UCSD-AML1 (cell line): ENCODE measurements at regions not wholly inside any gene's neighbourhood (a gene's known extent, or its start where the extent isn't known, plus 50 kb on each side); places are given as distances from the start of the nearest gene placed in this dataset.
A peak's percentile ranks its signal among the peaks of the same experiment; 100 is the strongest.

ENCODE experiments used
- DNase-seq: peaks from one replicate; lab custom pipeline; 2025; ENCODE audit not compliant: unreplicated experiment; lab: John Stamatoyannopoulos, UW

- no peak for DNase-seq
Observed at GRCh38 chr12:94788298-94788697, 137.9 kb upstream of the TMCC3 start.

- no peak for DNase-seq
Observed at GRCh38 chr12:94786906-94787305, 136.5 kb upstream of the TMCC3 start.

GRCh38 chr12:94783862-94784261 is 133.5 kb upstream of the TMCC3 start:
- no peak for DNase-seq

DNA sequence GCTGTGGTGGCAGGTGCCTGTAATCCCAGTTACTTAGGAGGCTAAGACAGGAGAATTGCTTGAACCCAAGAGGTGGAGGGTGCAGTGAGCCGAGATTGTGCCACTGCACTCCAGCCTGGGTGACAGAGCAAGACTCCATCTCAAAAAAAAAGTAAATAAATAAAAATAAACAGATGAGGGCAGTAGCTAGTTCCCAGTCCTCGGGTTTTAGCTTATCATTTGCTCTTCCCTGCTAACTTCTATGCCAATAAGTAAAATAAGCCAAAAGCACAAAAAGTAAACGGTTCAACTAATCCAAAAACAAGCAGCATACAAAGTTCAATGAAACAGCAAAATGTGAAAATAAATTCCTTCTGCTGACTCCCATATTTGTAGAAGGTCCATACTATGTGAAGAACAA is 133.0 kb upstream of the TMCC3 start:
- no peak for DNase-seq

GRCh38 chr12:94781835-94782234 is 131.5 kb upstream of the TMCC3 start:
- no peak for DNase-seq

DNA sequence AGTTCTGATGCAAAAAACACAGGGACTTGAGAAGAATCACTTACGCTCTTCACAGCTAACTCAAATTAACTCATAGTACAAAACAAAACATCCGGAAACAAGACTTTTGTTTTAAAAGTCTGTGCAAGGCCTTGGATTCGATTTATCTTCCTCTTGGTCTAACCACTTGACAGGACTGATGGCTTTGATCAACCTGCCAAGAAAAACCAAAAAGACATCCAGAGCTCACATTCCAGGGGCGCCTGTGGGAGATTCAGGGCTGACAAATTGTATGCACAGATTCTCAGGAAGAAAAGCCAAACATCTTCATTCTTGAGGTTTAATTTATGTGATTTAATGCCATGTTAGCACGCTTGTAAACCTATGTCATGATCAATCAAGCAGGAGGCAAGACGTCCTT is 129.1 kb upstream of the TMCC3 start:
- peak; percentile 12 for DNase-seq

DNA sequence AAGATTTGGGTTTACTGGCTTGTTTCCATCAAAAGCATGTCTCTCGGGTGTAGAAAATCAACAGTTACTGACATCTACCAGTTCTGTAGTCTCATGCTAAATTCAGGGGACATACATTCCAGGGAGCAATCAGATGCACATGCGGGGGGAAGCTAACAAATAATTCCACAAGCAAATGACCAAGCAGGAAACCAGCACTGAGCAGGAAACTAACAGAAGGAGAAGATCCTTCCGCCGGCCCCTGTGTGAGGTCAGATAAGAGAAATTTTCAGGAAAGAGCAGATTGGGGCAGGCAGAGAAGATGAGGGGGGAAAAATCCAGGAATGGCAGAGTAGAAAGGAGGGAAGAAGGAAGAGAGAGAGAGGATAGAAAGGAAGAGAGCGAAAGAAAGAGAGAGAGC is 127.6 kb upstream of the TMCC3 start:
- peak; percentile 34 for DNase-seq

DNA sequence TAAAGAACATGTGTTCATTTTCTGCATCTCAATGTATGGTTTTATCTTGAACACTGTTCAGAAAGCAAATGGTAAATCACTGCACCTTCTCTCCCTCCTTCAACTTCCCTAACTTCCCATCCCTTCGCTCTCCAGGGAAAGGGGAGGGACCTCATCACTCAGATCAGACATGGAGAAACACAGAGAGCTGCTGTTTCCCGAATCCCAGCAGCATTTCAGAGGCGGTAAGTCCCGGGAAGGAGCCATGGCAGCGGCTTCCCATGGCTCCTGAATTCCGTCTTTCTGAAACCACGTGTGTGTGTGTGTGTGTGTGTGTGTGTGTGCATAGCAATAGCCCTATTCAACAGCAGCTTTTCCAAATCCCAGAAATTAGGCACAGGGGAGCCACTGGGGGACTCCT is 125.4 kb upstream of the TMCC3 start:
- no peak for DNase-seq

DNA sequence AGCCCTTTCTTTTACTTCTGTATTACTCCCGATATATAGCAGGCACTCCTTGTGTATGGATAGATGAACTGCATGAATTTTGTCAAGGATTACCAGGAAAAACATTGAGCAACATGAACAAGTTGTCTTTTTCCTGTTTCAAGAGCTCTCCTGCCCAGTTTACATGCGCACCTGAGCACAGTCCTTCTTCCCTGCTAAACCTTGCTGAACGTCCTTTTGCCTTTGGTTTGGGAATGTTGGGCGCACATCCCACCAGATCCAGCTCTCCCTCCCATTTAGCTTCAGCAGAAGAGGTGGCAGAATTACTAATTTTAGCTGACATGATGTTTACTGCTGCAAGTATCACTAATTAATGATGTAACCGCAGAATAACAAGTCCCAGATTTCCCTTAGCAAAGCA is 121.4 kb upstream of the TMCC3 start:
- no peak for DNase-seq

DNA sequence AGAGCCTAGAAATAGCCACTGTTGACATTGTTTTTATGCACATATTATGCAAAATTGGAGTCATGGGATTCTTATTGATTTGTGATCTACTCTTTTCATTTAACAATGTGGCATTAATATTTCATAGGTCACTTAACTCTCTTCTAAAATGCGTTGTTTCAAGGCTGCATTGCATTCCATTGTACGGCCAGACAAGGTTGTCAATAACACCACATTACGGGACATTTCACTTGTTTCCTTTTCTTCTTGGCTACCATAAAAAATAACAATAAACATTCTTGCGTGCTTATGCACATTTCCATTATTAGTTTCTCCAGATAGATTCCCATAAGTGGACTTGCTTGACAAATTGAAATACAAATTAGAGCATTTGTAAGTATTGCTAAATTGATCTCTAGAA is 120.8 kb upstream of the TMCC3 start:
- DNase-seq = no peak

DNA sequence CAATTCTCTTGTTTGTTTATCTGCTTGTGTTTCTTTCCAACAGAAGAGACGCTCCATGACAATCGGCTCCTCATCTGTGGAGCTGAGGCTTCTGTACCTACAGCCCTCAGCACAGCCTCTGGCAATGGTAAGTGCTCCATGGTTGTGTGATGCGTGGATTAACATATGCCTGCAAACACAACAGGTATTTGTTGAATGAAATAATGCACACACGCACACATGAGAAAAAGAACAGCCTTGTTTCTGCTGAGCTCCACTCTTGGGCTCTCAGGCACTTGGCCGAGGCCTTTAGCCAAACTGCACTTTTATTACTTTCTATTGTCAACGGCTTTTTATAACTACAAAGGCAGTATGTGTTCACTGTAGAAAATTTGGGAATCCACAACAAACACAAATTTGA is 120.4 kb upstream of the TMCC3 start:
- no peak for DNase-seq

GRCh38 chr12:94769776-94770759 is 119.7 kb upstream of the TMCC3 start:
- DNase-seq = no peak

DNA sequence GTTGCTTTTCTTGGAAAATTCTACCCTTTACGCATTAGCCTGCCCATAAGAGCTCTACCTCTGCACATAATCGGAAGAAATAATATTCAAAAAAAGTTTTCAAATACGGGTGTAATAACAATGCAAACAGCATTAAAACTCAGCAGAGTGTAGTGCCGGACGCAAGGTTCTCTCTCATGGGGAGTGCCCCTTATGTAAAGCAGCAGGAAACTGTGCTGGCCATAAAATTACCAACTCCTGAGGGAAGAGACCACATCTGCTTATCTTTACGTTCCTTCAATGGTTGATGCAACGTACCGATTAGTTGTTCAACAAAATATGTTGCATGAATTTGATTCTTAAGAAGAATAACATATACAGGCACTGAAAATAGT is 118.7 kb upstream of the TMCC3 start:
- DNase-seq = peak; percentile 21

- no peak for DNase-seq
Observed at GRCh38 chr12:94768398-94769046, 118.2 kb upstream of the TMCC3 start.

GRCh38 chr12:94767956-94768355 is 117.6 kb upstream of the TMCC3 start:
- DNase-seq = no peak

DNA sequence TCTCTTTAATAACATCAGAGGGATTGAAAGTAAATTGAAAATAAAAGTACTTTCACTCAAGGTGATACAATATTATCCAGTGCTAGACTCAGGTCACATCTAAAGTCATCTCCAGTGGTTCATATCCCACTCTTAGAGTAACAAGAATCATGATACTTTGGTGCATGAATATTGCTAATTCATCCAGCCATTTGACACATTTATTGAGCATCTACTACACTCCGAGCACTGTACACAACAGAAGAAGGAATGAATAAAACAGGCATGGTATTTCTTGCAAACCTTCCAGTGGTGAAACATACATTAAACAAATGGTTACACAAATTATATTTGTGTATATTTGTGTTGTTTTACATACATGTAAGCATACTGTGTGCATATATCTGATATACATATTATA is 116.0 kb upstream of the TMCC3 start:
- DNase-seq = no peak

DNA sequence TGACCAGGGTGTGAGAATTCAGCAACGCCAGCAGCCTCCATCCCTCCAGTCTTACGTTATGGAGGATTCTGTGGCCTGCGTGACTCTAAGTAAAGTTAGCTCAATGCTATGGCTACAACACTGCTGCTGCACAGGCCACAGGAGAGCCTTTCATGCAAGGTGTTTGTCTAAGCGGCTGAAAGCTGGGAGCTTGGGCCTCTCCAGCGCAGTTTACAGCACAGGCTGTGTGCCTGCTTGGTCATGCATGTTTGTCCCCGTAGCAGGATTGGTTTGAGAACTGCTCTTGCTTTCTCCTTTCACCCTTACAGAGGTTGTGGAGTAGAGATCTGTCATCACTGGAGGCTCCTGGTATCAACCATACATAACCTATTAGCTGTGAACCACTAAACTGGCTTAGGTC is 113.1 kb upstream of the TMCC3 start:
- no peak for DNase-seq

- no peak for DNase-seq
Observed at GRCh38 chr12:94762943-94763342, 112.6 kb upstream of the TMCC3 start.

GRCh38 chr12:94762259-94762942 is 112.0 kb upstream of the TMCC3 start:
- no peak for DNase-seq

DNA sequence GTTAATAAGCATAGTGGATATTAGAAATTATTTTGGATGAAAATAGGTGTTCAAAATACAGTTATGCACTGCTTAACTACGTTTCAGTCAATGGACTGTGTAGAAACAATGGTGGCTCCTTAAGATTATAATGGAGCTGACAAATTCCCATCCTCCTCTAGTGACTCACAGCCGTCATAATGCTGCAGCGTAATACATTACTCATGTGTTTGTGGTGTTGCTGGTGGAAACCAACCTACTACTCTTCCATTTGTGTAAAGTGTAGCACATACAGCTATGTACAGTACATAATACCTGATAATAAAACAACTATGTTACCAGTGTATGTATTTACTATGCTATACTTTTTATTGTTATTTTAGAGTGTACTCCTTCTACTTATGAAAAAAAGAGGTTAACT is 111.2 kb upstream of the TMCC3 start:
- no peak for DNase-seq

- DNase-seq = no peak
Observed at GRCh38 chr12:94760786-94761185, 110.4 kb upstream of the TMCC3 start.

GRCh38 chr12:94756789-94757188 is 106.4 kb upstream of the TMCC3 start:
- no peak for DNase-seq
